ENCODE measurements at regions not wholly inside any gene's neighbourhood (a gene's known extent, or its start where the extent isn't known, plus 50 kb on each side); places are given as distances from the start of the nearest gene placed in this dataset.
"Not testable (repeated sequence)": the region's sequence is repeated elsewhere in the genome, so short reads cannot be mapped to it uniquely, and the experiment has no call there.

- DNase-seq (ENCODE audit: low read depth in 2 of 2): no peak
These were observed 678.6 kb downstream of the TMTC2 start for GRCh38 chr12:83365317-83365716.

- no peak for DNase-seq (ENCODE audit: low read depth in 2 of 2)
These were observed 674.8 kb downstream of the TMTC2 start for GRCh38 chr12:83361475-83361874.

GRCh38 chr12:83361071-83361470, 674.4 kb downstream of the TMTC2 start:
- DNase-seq (ENCODE audit: low read depth in 2 of 2): no peak

- DNase-seq (ENCODE audit: low read depth in 2 of 2): no peak
These were observed 663.4 kb downstream of the TMTC2 start for GRCh38 chr12:83349907-83350611.

GRCh38 chr12:83346333-83346732, 659.6 kb downstream of the TMTC2 start:
- DNase-seq (ENCODE audit: low read depth in 2 of 2): no peak

GRCh38 chr12:83343767-83344166, 657.1 kb downstream of the TMTC2 start:
- no peak for DNase-seq (ENCODE audit: low read depth in 2 of 2)

GRCh38 chr12:83335748-83336147, 649.0 kb downstream of the TMTC2 start:
- DNase-seq (ENCODE audit: low read depth in 2 of 2): no peak

DNA sequence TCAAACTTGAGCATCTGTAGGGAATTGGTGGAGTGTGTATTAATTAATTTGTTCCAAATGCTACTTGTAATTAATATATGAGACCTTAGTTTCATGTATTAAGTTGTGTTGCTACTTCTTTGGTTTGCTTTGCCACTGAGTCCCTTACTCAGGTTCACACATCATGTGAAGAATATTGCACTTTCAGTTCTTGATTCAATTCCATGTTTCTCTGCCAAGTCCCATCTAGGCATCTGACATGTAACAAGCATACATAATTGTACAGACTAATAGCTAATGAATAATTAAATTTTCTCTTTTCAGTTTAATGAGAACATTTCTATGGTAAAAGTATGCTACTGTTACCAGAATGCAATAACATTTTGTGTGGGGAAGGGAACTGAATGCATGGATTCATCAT, 640.0 kb downstream of the TMTC2 start:
- DNase-seq (ENCODE audit: low read depth in 2 of 2): no peak

DNA sequence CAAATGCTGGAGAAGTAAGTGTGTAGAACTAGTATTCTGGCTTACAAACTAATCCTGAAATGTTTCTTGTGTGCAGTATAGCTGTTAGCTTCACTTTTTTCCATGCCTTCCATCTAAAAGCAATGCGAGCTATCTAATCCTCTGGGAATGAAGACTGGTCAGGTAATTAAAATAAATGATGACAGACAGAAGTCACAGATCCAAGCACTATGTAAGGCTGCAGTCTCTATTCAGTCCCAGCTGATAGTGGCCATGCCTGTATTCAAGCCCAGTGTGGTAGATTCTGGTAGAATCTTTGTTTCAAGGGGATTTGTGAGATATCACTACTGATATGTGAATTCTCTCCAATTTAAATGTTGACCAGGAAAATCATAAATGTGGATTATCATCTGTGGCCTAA, 637.2 kb downstream of the TMTC2 start:
- no peak for DNase-seq (ENCODE audit: low read depth in 2 of 2)

GRCh38 chr12:83322809-83323208, 636.1 kb downstream of the TMTC2 start:
- no peak for DNase-seq (ENCODE audit: low read depth in 2 of 2)

DNA sequence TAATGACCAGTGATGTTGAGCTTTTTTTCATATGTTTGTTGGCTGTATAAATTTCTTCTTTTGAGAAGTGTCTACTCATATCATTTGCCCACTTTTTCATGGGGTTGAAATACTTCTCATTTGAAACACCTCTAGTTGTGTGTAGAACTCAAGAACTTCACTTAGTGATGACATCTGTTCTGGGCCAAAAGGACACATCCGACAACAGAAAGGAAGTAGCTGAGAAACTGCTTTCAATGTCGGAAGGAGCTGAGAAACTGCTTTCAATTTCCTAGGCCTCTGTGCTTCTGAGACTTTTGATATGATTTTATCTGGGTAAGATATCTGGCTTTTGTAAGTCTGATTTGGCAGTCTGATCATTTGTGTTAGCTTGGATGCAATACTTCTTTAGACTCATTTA, 635.3 kb downstream of the TMTC2 start:
- no peak for DNase-seq (ENCODE audit: low read depth in 2 of 2)

GRCh38 chr12:83320350-83320749, 633.6 kb downstream of the TMTC2 start:
- no peak for DNase-seq (ENCODE audit: low read depth in 2 of 2)

GRCh38 chr12:83318386-83319098, 631.8 kb downstream of the TMTC2 start:
- DNase-seq (ENCODE audit: low read depth in 2 of 2): no peak

DNA sequence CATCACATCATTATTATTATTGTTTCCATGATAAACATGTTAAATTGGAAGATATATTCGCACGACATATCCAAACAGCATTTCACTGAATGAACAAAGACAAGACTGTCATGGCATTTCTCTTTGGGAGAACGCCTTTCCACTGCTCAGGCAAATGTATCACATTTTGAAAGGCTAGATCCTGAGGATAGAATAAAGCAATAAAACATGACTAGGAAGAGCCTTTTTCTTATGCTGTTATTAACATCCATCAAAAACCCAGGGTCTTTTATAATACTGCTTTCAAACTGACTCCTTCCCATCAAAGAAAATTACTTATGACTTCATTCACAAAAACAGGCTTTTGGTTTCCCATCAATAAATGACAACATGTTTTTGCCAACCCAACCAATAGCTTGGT, 630.9 kb downstream of the TMTC2 start:
- DNase-seq (ENCODE audit: low read depth in 2 of 2): no peak

DNA sequence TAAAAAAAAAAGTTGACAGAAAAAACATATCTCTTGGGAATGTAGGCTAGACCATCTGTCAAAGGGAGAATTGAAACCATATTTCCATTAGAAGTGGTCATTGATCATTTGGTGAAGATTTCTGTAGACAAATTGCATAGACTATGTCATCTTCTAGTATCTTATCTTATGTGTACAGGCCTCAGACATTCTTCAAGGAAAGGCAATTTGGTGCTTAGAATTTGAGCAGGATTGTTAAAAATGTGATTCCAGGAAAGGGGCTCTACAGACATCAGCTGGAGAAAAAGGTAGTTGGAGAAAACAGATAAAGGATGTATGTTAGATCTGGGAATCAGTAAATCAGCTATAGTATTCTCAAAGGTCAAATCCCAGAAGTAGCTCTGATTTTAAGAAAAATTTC, 627.1 kb downstream of the TMTC2 start:
- DNase-seq (ENCODE audit: low read depth in 2 of 2): no peak

DNA sequence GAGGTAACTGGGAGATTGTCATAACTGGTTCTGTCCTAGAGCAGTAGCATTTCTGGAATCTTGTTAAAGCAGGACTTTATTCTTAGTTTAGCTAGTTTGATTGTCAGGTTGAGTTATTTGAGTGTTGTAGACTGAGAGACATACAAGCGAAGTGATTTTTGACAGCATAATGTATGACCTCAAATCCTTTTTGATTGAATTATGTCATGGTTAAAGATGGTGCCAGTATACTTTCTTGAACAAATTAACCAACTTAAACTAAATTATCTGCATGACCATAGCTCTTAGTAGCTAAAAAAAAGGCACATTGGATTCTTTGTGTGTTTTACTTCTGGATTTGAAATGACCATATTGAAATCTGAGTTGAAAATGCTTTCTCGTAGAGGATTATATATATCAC, 626.6 kb downstream of the TMTC2 start:
- DNase-seq (ENCODE audit: low read depth in 2 of 2): no peak

DNA sequence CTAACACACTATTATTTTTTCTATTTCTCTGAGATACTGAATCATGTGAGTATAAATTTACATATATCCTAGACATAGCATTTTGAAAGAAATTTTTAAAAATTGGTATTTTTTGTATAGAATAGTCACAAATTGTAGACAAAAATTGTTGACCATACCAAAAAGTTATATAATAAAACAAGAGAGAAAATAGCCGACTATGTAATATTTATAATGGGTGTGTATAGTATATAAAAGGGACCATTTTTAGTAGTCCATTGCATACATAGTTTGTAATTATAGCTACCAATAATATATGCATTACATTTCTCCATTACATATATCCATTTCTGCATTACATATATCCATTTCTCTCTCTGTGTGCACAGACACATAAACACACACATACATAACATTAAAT, 590.2 kb downstream of the TMTC2 start:
- no peak for DNase-seq (ENCODE audit: low read depth in 2 of 2)

- DNase-seq (ENCODE audit: low read depth in 2 of 2): no peak
These were observed 584.5 kb downstream of the TMTC2 start for GRCh38 chr12:83271201-83271600.

DNA sequence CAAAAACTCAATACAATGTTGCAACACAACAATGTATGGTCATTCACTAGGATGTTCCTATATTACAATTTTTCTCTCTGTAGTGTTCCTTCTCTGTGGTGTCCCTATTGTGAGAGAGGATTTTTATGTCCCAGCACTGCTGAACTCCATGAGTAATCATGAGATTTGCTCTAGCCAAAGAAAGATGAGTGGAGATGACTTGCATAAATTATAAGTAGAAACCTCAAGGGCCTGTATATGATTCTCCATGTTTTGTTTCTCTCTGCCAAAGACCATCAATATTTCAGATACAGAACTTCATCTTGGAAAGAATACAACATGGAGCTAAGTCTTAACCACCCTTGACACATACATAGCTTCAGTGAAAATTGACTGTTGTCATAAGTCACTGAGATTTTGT, 579.1 kb downstream of the TMTC2 start:
- no peak for DNase-seq (ENCODE audit: low read depth in 2 of 2)

GRCh38 chr12:83261998-83262397, 575.3 kb downstream of the TMTC2 start:
- DNase-seq (ENCODE audit: low read depth in 2 of 2): no peak

DNA sequence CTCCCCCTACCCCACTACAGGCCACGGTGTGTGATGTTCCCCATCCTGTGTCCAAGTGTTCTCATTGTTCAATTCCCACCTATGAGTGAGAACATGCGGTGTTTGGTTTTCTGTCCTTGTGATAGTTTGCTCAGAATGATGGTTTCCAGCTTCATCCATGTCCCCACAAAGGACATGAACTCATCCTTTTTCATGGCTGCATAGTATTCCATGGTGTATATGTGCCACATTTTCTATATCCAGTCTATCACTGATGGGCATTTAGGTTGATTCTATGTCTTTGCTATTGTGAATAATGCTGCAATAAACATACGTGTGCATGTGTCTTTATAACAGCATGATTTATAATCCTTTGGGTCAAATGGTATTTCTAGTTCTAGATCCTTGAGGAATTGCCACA, 573.4 kb downstream of the TMTC2 start:
- DNase-seq (ENCODE audit: low read depth in 2 of 2): not testable (repeated sequence)

DNA sequence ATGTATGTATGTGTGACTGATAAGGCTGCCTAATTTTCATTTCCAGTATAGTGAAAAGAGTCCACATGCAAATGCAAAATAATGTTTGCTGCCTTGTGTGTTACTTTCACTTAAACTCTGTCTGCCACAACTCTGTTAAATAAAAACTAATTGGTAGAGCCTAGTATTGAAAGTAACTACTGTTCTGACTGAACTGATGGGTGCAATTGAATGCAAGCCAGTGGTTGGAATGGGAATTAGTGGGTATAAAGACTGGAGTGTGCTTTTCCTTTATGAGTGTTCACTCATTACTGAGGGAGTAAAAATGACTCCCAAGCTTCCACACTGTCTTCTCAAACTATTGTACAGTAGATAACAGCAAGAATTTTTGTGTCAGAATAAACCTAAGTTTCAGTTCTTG, 571.0 kb downstream of the TMTC2 start:
- no peak for DNase-seq (ENCODE audit: low read depth in 2 of 2)

GRCh38 chr12:83256562-83256961, 569.9 kb downstream of the TMTC2 start:
- no peak for DNase-seq (ENCODE audit: low read depth in 2 of 2)

DNA sequence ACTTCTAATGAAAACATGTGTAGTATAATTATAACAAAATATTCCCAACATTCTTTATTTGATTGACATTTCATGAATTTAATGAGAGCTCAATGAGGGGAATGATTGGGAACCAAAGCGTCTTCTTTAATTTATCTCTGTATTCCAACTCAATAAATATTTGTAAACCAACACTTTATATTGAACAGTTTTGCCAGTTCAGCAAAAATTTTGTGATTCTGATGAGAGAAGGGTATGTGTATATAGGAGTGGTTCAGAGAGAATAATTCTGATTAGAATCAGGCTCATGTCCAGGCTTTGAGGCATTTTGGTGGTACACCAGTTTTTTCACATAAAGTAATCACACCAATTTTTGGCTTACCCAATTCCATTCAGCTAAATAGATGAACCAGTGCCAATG, 564.2 kb downstream of the TMTC2 start:
- no peak for DNase-seq (ENCODE audit: low read depth in 2 of 2)
